ENCODE measurements at regions not wholly inside any gene's neighbourhood (a gene's known extent, or its start where the extent isn't known, plus 50 kb on each side); places are given as distances from the start of the nearest gene placed in this dataset.

- Mint-ChIP-seq H3K9me3 (ENCODE audit: low read depth) (no peaks in the 10 kb centered on the region), H3K36me3 (ENCODE audit: insufficient read depth) (no peaks in the 10 kb centered on the region), H3K4me1 (ENCODE audit: low read depth) (no peaks in the 10 kb centered on the region), H3K27ac (no peak overlapping the region), H3K4me3 (ENCODE audit: low read depth) (no peak overlapping the region), H3K27me3 (peaks cover 3% of the 10 kb centered on the region)
- TF ChIP-seq, protein P1, sequence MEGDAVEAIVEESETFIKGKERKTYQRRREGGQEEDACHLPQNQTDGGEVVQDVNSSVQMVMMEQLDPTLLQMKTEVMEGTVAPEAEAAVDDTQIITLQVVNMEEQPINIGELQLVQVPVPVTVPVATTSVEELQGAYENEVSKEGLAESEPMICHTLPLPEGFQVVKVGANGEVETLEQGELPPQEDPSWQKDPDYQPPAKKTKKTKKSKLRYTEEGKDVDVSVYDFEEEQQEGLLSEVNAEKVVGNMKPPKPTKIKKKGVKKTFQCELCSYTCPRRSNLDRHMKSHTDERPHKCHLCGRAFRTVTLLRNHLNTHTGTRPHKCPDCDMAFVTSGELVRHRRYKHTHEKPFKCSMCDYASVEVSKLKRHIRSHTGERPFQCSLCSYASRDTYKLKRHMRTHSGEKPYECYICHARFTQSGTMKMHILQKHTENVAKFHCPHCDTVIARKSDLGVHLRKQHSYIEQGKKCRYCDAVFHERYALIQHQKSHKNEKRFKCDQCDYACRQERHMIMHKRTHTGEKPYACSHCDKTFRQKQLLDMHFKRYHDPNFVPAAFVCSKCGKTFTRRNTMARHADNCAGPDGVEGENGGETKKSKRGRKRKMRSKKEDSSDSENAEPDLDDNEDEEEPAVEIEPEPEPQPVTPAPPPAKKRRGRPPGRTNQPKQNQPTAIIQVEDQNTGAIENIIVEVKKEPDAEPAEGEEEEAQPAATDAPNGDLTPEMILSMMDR (IDR thresholded peaks at IDR 0.05; ENCODE audit: unreplicated experiment): no peak
- DNase-seq (ENCODE audit: low spot score, unreplicated experiment): no peak
Measured at GRCh38 chr3:102020735-102021134, 171.4 kb downstream of the NFKBIZ start.

DNA sequence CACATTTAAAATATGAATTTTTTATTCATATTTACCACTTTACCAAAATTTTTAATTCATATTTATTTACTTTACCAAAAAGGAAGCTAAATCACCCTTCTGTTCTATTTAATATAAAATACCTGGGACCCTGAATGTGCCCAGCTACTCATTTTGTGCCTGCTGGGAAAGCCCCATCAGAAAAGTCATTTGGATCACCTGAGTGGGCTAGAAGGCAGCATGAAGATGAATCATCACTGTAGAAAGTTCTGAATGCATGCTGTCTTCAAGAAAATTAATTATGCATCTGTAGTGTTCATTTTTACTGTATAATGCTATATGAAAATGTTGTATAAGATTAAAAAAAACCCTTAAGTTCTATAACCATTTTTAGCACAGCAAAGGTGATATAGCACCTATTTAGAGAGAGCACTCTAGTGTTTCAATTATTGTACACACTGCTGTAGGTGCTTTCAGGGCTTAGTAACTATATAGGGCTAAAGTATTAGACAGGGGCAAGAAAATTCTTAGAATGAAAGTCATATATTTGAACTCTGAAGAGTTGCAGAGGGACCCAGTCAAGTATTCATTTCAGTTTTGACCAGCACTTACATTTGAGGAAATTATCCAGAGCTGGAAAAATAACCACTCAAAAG is 175.1 kb downstream of the NFKBIZ start:
- no peak for DNase-seq (ENCODE audit: low spot score, unreplicated experiment)
- Mint-ChIP-seq H3K36me3 (ENCODE audit: insufficient read depth) (no peaks in the 10 kb centered on the region), H3K4me3 (ENCODE audit: low read depth) (no peak overlapping the region), H3K27ac (no peak overlapping the region), H3K4me1 (ENCODE audit: low read depth) (no peaks in the 10 kb centered on the region), H3K27me3 (peaks cover 3% of the 10 kb centered on the region), H3K9me3 (ENCODE audit: low read depth) (no peaks in the 10 kb centered on the region)
- TF ChIP-seq, protein P1 (IDR thresholded peaks at IDR 0.05; ENCODE audit: unreplicated experiment): no peak

DNA sequence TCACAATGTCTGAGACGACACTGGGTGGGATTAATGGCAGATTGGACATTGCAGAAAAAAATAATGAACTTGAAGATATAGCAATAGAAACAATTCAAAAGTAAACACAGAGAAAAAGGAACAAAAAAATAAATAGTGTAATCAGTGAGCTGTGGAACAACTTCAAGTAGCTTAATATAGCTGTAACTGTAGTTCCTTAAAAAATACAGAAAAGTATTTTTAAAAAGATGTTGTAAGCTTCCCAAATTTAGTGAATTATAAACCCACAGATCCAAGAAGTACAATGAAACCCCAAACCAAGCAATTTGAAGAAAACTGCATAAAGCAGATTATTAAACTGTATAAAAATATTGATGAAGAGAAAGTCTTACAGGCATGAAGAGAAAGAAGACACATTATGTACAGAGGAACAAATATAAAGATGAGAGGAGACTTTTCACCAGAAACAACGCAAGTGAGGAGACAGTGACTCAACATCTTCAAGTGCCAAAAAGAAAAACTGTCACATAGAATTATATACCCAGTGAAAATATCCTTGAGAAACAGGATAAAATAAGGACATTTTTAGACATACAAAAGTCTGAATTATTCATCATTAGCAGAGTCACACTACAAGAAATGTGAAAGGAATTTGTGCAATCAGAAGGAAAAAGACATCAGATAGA is 176.4 kb downstream of the NFKBIZ start:
- no peaks in the 10 kb centered on the region for H3K4me1 Mint-ChIP-seq (ENCODE audit: low read depth)
- DNase-seq (ENCODE audit: low spot score, unreplicated experiment): no peak
- no peaks in the 10 kb centered on the region for H3K9me3 Mint-ChIP-seq (ENCODE audit: low read depth)
- TF ChIP-seq, protein P1 (IDR thresholded peaks at IDR 0.05; ENCODE audit: unreplicated experiment): no peak
- H3K36me3 Mint-ChIP-seq (ENCODE audit: insufficient read depth): no peaks in the 10 kb centered on the region
- no peaks in the 10 kb centered on the region for H3K27me3 Mint-ChIP-seq
- no peak overlapping the region for H3K4me3 Mint-ChIP-seq (ENCODE audit: low read depth)
- H3K27ac Mint-ChIP-seq: no peak overlapping the region

DNA sequence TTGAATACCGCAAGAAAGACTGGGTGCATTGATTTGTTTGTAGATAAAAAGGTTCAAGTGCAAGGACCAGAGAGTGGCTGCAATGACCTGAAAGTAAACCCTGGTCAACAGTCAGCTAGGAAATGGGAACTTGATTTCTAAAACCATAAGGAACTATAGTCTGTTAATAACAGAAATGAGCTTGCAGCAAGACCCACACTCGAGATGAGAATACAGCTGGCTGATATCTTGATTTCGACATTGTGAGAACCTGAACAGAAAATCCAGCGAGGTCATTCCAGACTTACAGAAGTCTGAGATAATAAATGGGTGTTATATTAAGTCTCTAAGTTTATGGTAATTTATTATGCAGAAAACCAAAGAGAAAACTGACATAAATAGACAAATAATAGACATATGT is 177.3 kb downstream of the NFKBIZ start:
- Mint-ChIP-seq H3K36me3 (ENCODE audit: insufficient read depth) (no peaks in the 10 kb centered on the region), H3K9me3 (ENCODE audit: low read depth) (no peaks in the 10 kb centered on the region), H3K4me1 (ENCODE audit: low read depth) (no peaks in the 10 kb centered on the region), H3K27ac (no peak overlapping the region), H3K27me3 (no peaks in the 10 kb centered on the region), H3K4me3 (ENCODE audit: low read depth) (no peak overlapping the region)
- TF ChIP-seq, protein P1 (IDR thresholded peaks at IDR 0.05; ENCODE audit: unreplicated experiment): no peak
- no peak for DNase-seq (ENCODE audit: low spot score, unreplicated experiment)

DNA sequence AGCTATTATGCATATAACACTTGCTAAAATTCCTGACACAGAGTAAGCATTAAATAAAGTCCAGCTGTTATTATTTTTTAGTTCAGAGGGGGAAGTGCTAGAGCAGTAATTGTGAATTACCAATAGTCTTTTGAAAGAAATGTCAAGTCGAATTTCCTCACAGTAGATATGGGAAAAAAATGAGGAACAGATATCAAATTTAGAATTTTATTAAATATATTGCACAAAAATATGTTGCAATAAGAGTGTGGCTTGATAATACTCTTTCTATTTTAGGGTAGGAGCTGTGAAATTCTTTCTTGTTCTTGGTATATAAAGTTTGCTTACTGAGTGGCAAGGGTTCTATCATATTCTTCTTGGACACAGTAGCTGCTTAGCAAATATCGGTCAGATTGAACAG is 181.3 kb downstream of the NFKBIZ start:
- H3K4me3 Mint-ChIP-seq (ENCODE audit: low read depth): no peak overlapping the region
- H3K4me1 Mint-ChIP-seq (ENCODE audit: low read depth): no peaks in the 10 kb centered on the region
- DNase-seq (ENCODE audit: low spot score, unreplicated experiment): no peak
- H3K27ac Mint-ChIP-seq: no peak overlapping the region
- TF ChIP-seq, protein P1 (IDR thresholded peaks at IDR 0.05; ENCODE audit: unreplicated experiment): no peak
- H3K9me3 Mint-ChIP-seq (ENCODE audit: low read depth): no peaks in the 10 kb centered on the region
- H3K27me3 Mint-ChIP-seq: no peaks in the 10 kb centered on the region
- H3K36me3 Mint-ChIP-seq (ENCODE audit: insufficient read depth): no peaks in the 10 kb centered on the region

All from progenitor cell of endocrine pancreas (in vitro differentiated cells).